Stimulated activated CD4-positive, alpha-beta T cell treated with anti-CD3 and anti-CD28 coated beads, Interleukin-1b, Interleukin-23, amount 100 ng/mL, for 48 hours (primary cell): ENCODE measurements at regions not wholly inside any gene's neighbourhood (a gene's known extent, or its start where the extent isn't known, plus 50 kb on each side); places are given as distances from the start of the nearest gene placed in this dataset.
"Not testable (repeated sequence)": the region's sequence is repeated elsewhere in the genome, so short reads cannot be mapped to it uniquely, and the experiment has no call there.

Experiments
- DNase-seq: peaks from one replicate; pipeline ENCODE4 v3.0.0-alpha.2; 2020

DNA sequence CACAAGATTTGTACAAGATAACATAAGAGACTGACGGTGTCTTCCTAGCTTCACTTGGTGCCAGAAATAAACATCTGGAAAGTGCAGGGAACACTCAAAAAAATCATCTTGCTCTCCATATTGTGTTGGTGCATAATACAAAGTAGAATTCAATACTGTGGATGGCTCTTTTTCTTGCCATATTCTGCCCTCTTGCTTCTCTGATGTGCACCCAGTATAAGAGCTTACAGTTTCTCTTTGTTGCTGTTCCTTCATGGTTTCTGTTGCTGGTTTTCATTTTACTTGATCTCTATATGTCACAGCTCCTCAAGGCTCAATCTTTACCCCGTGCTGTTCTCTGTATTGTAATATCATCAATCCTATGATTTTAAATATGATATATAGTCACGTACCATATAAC, 528.5 kb upstream of the ZP4 start:
- no peak for DNase-seq

DNA sequence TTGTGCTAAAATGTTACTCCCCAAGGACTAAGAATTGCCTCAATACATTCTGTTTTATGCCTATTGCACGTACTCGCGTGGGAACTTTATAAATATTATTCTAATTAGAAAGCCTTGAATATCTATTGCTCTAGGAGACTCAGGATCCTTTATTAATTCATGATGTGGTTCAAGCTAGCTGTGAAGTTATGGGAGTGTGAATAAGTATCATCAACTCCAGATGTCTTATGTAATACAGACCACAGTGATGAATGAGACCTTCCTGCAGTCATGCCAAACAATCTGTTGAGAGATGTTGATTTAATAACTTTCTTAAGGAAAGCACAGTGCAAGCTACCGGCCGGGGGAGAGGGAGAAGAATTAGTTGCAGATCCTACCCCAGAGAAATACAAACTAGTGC, 519.2 kb upstream of the ZP4 start:
- DNase-seq = no peak

DNA sequence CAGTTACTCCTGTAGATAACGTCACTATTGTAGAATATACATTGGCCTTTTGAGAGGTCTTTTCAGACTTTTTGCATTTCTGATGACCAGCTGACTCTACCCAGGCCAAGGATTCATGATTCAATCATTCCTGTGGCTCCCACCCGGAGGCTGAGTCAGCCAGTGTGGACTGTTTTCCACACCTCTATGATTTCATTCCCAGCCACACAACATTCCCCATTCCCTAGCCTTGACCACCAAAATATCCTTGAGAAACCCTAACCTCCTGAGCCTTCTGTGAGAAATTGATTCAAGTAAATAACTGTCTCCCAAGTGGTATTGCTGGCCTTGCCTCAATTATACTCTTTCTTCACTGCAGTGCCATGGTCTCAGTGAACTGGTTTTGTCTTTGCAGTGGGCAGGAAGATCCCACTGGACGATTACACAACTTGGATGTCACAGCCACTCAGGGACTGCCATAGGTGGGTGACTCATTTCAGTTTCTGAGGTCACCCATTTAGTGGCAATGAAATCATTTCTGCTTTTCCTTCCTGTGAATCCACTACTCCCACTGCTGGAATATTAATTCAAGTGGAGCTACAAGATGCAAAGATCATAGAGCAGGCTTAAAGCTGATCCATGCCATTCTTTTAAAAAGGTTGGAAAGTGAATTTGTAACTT, 518.6 kb upstream of the ZP4 start:
- DNase-seq = no peak

DNA sequence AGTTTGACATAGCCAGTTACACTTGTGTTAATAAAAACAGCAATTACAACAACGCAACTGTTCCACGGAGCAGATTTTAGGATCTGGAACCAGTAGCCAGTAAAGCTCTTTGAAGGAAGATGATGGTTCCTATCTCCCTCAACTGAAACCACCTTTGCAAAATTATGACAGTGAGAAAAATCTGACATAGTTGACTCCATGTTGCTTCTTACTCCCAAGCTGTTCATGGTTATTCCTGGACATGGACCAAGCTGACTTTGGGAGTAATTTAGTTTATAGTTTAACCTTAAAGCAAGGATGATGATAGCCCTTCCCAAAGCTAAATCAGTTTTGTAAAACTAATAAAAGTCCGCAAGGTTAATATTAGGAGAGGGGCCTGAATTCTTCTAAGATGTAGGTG, 518.0 kb upstream of the ZP4 start:
- no peak for DNase-seq

DNA sequence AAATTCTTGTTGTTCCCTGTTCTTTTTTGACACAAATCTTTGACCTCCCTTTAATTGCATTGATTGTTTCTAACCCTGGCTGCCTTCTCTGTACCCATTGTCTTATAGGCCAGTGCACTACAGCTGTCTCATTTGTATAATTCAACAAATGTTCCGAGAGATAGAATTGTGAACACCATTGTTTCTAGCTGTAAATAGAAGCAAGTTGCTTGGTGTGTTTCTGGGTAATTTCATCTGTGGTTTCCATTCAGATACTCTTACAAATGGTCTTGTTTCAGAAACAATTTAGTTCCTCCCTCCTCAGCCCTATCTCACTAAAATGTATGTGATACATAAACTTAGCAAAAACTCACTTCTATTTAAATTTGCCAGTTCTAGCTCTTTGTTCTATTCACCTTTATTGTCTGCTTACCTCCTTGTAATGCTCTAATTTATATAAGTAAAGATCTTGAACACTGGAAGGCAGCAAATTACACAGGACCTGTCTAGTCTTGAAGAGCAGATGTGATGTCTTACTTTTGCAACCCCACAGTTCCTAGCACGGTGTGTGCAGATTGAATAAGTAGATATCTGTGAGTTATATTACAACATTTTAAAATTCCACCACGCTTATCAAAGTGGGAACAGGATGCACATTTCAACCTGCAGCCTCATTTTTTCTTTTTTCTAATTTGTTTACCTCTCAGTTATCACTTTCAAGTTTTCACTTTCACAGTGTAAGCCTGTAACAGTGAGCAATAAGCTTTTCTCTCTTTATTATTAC, 515.6 kb upstream of the ZP4 start:
- DNase-seq = no peak

DNA sequence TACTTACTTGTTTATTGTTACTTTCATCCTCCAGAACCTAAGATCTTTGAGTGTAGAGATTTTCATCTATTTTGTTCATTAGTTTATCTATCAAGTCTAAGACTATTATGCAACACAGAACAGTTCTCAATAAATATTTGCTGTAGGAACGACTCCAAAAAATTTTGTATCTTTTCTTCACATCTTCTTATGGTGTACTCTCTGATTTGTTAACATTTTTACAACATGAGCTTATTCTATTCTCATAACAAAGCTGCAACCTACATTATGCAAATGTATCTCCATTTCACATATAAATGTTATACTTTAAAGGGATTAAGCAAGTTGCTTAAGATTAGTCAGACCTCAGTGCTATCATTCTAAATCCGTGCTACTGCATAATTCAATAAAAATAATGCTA, 514.2 kb upstream of the ZP4 start:
- DNase-seq = no peak

DNA sequence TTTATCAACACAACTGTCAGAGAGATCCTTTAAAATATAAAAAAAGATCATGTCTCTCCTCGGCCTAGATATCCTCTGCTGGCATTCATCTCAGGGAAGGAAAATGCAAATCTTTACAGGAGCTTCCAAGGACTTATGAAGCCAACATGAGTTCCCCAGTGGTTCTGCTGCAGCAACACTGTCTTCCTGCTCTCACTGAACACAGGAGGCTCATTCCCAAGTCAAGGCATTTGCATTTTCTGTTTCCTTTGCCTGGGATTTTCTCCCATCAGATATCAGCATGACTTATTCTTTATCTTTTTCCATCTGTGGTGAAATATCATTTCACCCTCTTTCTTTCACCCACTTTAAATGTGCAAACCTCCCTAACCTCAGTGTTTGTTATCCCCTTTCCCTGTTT, 513.8 kb upstream of the ZP4 start:
- no peak for DNase-seq

DNA sequence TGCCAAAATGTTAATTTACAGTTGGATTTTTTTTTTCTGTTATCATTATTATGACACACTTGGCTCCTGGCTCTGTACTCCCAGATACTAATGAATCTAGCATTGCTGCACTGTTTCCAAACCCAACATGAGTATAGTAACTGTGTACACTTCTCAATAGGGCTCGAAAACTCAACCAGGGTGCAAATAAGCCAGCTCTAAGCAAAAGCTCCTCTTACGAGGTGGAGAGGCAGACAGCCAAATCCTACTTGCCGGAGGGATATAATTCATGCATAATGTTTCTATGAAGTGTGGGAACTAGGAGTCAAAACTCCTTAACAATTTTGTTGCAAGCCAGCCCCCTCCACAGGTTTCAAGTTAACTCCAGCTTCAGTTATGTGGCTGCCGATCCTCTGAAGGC, 510.4 kb upstream of the ZP4 start:
- no peak for DNase-seq

DNA sequence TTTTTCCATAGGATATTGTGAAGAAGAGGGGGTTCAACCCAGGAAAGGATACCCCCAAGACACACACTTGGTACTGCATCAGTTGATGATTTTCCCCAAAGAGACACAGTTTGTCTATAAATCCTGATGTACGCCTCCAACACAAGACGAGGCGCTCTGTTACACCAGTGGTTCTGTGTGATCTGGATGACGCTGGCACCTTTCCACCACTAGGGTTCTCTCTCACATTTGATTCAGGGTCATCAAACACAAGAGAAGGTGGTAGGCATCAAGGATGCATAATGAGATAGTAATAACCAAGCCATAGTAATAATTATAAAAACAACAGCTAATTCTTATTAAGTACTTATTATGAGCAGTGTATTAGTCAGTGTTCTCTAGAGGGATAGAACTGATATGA, 508.8 kb upstream of the ZP4 start:
- no peak for DNase-seq

DNA sequence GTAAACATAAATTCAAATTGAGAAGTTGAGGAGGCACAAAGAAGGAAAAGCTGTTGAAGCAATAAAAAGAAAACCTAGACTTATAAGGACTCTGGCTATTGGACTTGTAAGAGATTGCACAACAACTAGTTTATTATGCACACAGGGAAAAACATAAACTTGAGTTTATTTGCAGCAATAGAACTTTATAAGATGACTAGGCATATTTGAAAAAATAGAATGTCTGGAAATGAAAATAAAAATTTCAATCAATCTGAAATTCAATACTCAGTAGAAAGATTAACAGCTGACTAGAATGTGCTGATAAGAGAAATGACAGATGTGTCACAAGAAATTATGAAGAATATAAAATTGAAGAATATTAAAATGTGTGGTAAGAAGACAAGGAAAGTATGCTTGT, 505.4 kb upstream of the ZP4 start:
- DNase-seq = no peak

DNA sequence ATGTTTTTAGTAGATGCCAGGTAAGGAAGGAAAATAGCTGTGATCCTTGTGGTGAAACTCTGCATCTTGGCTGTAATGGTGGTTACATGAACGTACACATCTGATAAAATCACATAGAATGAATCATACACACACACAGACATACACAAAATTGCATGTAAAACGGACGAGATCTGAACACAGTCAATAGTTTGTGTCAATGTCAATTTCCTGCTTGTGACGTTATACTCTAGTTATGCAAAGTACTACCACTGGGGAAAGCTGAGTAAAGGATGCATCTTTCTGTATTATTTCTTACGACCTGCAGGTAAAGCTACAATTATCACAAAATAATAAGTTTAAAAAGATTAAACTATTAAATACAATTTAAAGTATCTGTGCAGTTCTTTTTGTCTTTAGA, 493.7 kb upstream of the ZP4 start:
- DNase-seq = no peak

DNA sequence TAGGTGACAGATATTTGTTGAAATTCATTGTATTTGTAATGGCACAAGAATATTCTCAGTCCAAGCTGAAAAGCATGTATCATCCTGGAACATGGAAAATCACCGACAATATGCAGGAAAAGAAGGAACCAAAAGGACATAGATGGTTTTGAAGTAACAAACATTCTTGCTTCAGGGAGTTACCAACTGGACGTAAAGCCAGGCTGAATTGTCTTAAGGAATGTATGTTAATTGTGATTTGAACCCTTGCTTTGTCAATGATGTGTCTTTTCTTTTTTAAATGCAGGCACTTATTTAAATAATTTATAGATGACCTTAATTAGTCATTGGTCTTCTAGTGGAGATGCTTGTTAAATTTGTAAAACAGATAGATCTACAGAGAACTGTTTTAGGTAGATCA, 489.4 kb upstream of the ZP4 start:
- no peak for DNase-seq

DNA sequence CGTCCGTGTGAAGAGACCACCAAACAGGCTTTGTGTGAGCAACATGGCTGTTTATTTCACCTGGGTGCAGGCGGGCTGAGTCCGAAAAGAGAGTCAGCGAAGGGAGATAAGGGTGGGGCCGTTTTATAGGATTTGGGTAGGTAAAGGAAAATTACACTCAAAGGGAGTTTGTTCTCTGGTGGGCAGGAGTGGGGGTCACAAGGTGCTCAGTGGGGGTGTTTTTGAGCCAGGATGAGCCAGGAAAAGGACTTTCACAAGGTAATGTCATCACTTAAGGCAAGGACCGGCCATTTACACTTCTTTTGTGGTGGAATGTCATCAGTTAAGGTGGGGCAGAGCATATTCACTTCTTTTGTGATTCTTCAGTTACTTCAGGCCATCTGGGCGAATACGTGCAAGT, 488.7 kb upstream of the ZP4 start:
- DNase-seq = not testable (repeated sequence)

DNA sequence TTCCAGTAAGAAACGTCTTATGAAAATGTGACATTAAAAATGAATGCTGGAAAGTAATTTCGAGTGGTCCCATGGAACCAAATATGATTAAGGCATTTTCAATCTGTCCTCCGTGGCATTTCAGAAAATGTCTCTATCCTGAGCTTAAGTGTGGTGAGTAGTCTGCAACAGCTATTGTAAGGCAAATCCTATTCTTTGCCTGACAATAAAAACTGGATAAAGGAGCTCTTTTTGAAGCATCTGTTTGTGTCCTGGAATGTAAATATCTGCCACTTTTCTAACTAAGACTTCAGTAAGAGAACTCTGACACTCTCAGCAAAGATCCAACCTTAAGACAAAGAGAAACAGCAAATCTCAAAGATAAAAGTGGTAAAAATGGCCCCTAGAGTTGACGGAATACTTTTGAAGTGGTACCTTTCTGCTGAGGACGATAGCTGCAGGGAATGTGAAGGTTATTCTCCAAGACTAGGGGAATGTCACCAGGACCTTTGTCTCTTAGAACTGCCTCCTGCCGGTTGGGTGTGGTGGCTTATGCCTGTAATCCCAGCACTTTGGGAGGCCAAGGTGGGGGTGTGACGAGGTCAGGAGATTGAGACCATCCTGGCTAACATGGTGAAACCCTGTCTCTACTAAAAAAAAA, 486.7 kb upstream of the ZP4 start:
- no peak for DNase-seq

DNA sequence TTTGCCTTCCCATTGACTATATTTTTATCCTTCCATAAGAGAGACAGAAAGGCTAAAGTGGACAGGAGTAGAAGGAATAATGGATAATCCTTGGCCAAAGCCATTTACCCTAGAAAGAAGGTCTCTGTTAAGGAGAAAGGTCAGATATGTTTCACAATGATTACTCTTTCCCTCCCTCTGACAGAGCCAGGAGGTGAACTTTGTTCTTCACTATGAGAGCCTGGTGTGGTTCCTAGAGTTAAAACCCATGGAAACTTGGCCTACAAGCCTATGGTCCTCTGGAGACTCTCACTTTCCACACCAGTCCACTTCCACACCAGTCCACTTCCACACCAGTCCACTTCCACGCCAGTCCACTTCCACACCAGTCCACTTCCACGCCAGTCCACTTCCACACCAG, 479.9 kb upstream of the ZP4 start:
- no peak for DNase-seq

DNA sequence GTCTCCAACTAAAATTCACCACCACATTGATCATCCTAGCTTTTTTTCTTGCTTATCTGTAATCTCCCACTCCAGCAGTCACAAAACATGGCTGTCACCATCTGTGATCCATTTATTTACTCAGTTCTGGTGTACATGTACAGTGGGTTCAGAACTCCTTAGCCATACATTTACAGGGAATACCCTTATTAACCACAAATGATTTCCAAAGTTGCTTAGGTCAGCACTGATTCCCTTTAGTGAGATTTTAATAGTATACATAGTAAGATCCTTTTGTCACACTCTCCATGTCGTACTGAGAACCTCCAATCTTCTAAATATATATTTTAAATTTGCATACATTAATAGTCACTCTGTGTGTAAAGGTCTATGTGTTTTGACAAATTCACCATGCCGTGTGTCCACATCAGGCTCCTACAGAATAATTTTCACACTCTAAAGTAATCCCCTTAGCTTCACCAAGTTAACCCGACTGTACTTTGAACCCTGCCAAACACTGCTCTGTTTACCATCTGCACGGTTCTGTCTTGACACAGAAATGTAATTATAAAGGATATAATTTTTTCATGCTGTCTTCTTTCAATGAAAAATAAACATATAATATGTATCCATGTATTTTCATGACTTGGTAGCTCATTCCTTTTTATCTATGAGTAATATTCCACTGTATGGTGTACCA, 473.6 kb upstream of the ZP4 start:
- DNase-seq = no peak

DNA sequence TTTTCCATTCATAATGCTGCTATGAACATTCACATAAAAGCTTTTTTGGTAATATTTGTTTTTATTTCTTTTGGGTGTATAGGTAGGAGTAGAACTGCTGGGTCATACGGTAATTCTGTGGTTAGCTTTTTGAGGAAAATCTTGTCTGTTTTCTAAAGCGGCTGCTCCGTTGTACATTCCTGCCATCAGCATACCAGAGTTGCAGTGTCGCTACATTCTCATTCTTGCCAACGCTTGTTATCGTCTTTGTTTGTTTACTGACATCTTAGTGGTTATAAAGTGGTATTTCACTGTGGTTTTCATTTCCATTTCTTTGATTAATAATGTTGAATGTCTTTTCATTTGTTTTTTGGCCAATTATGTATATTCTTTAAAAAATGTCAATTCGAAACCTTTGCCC, 469.8 kb upstream of the ZP4 start:
- no peak for DNase-seq

DNA sequence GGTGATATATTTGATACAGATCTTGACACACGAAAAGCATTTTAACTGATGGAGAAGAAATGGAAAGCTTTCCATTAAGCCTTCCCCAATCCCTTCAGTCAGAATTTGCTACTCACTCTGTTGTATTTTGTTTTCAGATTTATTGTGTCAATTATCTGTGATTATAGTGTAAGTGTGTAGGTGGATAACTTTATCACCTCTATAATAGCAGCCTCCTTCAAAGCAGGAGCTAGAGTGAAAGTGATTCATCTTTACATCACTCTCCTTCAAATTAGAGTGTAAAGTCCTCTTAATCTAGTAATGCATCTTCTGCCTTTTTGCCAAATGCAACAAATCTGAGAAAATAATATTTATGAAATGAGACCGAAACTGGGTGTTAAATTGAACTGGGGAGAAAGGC, 459.7 kb upstream of the ZP4 start:
- DNase-seq = no peak

DNA sequence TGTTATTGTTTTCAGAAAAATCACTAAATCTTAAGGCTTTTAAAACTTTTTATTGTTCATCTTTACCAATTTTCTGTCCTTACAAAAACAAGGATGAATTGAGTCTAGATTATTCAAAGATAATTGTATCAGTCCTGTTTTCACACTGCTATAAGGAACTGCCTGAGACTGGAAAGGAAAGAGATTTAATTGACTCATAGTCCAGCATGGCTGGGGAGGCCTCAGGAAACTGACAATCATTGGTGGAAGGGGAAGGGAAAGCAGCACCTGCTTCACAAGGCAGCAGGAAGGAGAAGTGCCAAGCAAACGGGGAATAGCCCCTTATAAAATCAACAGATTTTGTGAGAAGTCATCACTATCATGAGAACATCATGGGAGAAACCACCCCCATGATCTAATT, 455.6 kb upstream of the ZP4 start:
- no peak for DNase-seq

DNA sequence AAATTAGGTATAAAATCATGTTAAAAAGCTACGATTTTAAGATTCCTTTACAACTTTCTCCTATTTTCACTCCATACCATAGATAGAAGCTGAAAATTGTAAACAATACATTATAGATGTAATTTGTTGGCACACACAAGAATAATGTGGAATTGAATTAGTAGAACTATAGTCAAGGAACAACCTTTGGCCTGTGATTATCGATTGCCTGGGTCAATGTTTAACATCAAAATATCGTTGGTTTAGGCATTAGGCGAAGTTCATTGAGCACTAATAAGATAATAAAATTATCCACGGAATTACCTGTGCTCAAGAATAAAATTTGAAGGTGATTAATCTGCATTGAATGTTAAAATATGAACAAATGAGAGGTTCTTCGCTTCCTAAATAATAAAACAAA, 455.1 kb upstream of the ZP4 start:
- DNase-seq = no peak

DNA sequence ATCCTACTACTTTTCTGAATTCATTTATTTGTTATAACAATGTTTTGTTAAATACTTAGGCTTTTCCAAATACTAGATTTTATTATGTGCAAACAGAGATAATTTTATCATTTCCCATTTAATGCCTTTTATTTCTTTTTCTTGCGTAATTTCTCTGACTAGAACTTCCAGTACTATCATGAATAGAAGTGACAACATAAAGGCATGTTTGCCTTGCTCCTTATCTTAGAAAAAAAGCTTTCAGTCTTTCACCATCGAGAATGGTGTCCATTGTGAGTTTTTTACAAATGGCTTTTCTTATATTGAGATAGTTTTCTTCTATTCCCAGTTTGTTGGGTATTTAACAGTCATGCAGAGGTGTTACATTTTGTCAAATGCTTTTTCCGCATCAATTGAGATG, 453.1 kb upstream of the ZP4 start:
- no peak for DNase-seq

DNA sequence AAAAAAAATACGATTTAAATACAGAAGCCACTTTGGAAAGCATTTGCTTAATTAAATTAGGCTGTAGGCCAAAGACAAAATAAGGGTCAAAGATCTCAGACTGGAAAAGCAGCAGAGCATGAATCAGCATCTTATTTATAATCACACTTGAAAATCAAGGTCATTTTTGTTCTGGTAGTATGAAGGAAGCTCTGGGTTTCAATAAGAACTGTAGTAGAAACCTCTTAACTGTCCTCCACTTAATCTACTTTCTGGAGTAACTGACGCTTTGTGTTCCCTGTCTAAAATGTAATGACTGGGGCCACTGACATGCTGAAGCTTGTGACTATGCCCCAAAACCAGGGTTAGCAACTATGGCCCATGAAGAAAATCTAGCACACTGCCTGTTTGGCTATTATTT, 450.7 kb upstream of the ZP4 start:
- DNase-seq = no peak

DNA sequence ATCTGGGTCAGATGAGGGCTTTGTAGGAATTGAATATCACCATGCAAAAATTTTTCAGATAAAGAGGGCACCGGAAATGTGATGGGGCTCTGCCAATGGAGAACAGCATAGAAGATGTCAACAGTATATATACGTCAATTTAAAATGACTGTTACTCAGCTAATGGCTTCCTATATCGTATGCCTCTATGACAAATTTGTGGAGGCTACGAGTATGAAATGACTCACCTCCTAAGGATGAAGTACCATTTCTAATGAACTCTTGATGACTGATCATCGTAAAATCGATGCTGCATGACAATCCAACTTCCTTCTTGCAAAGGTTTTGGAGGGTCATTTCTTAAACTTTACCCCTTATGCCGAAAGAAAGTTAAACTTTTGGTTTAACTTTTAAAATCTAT, 450.3 kb upstream of the ZP4 start:
- DNase-seq = no peak

DNA sequence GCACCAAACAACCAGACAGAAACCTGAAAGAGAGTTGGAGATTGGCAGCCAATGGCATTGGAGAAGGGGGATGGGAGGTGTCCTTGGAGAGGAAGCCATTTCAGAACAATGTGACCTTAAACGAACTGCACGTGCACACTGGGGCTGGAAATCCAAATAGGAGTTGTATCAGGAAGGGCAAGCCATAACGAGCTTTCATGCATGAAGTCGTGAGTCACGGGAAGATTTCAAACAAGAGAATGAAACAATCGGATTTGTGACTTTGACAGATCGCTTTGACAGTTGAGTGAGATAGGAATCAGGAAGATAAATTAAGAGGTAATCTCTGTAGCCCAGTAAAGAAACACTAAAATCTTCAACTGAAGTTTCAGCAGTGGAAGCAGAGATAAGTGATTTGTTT, 445.8 kb upstream of the ZP4 start:
- no peak for DNase-seq
